K562 (cell line): ENCODE measurements at regions not wholly inside any gene's neighbourhood (a gene's known extent, or its start where the extent isn't known, plus 50 kb on each side); places are given as distances from the start of the nearest gene placed in this dataset.

Experiments used
- ATAC-seq: fragments of 200-7000 bp; cut with Tn5 transposase; 3 replicates; pipeline ENCODE4 v1.9.1; 2020; ENCODE audit warnings: moderate library complexity
- BruUV-seq: library from RNA; stranded (reverse); fragments of 400-500 nt; replicated peaks from 2 replicates; lab custom pipeline; 2021; lab: Mats Ljungman, UMichigan
- CTCF ChIA-PET: fragments of 300-600 bp; formaldehyde crosslinking; extraction: SDS; loops from one replicate; lab custom pipeline; 2021; ENCODE audit warnings: low intra/inter-chr PET ratio; lab: Yijun Ruan, JAX
- POLR2A ChIA-PET: fragments of 300-600, 350-650 bp; sonication (Branson Sonifier 250); formaldehyde crosslinking; extraction: SDS; loops from one replicate; lab custom pipeline; 2021; ENCODE audit warnings: antibody characterized with exemption, inconsistent platforms; lab: Yijun Ruan, JAX
- DNase-seq, 4 experiments: peaks; one replicate each; pipeline versions ENCODE4 v3.0.0 to v3.0.0-alpha.2; 2011 to 2018; ENCODE audit warnings: low spot score in 3 of 4, mixed read lengths in 3 of 4; ENCODE audit errors: extremely low read depth in 1 of 4
- FAIRE-seq: peaks from 2 replicates; lab custom pipeline; 2011; peaks lifted over from hg19 to GRCh38; lab: Jason Lieb, UNC
- H2AFZ ChIP-seq: 2 replicates; pipeline ENCODE4 v1.6.0; 2011; ENCODE audit warnings: low read depth, low read length, control low read depth, inconsistent platforms
- H3K27ac ChIP-seq: fragments of 200-600 bp; 3 replicates; pipeline ENCODE4 v1.8.0; 2011; ENCODE audit warnings: low read depth, mild to moderate bottlenecking, control low read depth, inconsistent platforms, low read length, moderate library complexity, mixed read lengths; ENCODE audit errors: extremely low read depth
- H3K27me3 ChIP-seq, 2 experiments: fragments of 300-600 bp in 1 of 2; 2 replicates in 1 of 2; 3 replicates in 1 of 2; pipeline versions ENCODE4 v1.6.0 to v1.8.0; 2011; ENCODE audit warnings: inconsistent platforms in 2 of 2, low read length in 2 of 2, mild to moderate bottlenecking in 1 of 2, mixed read lengths in 1 of 2, moderate library complexity in 1 of 2; ENCODE audit not compliant: control insufficient read depth in 2 of 2, insufficient read depth in 2 of 2
- H3K36me3 ChIP-seq: fragments of 300-600 bp; 3 replicates; pipeline ENCODE4 v1.8.0; 2011; ENCODE audit warnings: mild to moderate bottlenecking, low read length, inconsistent platforms; ENCODE audit not compliant: control insufficient read depth, insufficient read depth
- H3K4me1 ChIP-seq, 2 experiments: fragments of 200-600 bp in 1 of 2; replicated peaks in 1 of 2; 2 replicates in 1 of 2; 3 replicates in 1 of 2; pipeline versions ENCODE4 v1.5.1 to v1.8.0; 2011; ENCODE audit warnings: inconsistent platforms in 2 of 2, low read length in 2 of 2, mild to moderate bottlenecking in 1 of 2, mixed read lengths in 1 of 2, moderate library complexity in 1 of 2; ENCODE audit not compliant: control insufficient read depth in 2 of 2, insufficient read depth in 2 of 2
- H3K4me2 ChIP-seq: 2 replicates; pipeline ENCODE4 v1.6.1; 2011; ENCODE audit warnings: low read length, control low read depth, inconsistent platforms, mixed read lengths; ENCODE audit not compliant: insufficient read depth
- H3K4me3 ChIP-seq: fragments of 200-600 bp; sonication (generic), shearing (Covaris generic); 2 replicates; pipeline ENCODE4 v1.5.1; 2016; ENCODE audit warnings: control low read depth, inconsistent platforms
- H3K79me2 ChIP-seq: fragments of 200-600 bp; 3 replicates; pipeline ENCODE4 v1.8.0; 2011; ENCODE audit warnings: low read length, inconsistent platforms; ENCODE audit not compliant: control insufficient read depth, insufficient read depth
- H3K9ac ChIP-seq, 2 experiments: 2 replicates each; pipeline versions ENCODE4 v1.6.0 to v1.6.1; 2011; ENCODE audit warnings: low read depth in 2 of 2, low read length in 2 of 2, control low read depth in 1 of 2, inconsistent platforms in 1 of 2, mild to moderate bottlenecking in 1 of 2, mixed read lengths in 1 of 2; ENCODE audit not compliant: insufficient read depth in 1 of 2
- H3K9me1 ChIP-seq: one replicate; pipeline ENCODE4 v1.6.0; 2011; ENCODE audit warnings: inconsistent platforms, mild to moderate bottlenecking, low read length, moderate library complexity; ENCODE audit not compliant: control insufficient read depth, insufficient read depth
- H3K9me3 ChIP-seq: replicated peaks from 2 replicates; pipeline ENCODE4 v1.5.1; 2011; ENCODE audit warnings: low read depth, low read length, inconsistent platforms; ENCODE audit not compliant: control insufficient read depth, insufficient read depth
- H4K20me1 ChIP-seq: replicated peaks from 2 replicates; pipeline ENCODE4 v1.6.1; 2011; ENCODE audit warnings: low read length, inconsistent platforms, mixed read lengths; ENCODE audit not compliant: control insufficient read depth, insufficient read depth
- DMBX1 ChIP-seq: fragments of 250-450 bp; sonication (Bioruptor Pico); IDR thresholded peaks from 2 replicates; pipeline ENCODE4 v1.8.0; 2022; ENCODE audit warnings: inconsistent platforms, mild to moderate bottlenecking, moderate library complexity, borderline replicate concordance
- KAT7 ChIP-seq: sonication (generic); formaldehyde crosslinking; IDR thresholded peaks from 2 replicates; pipeline ENCODE4 v1.8.0; 2022; ENCODE audit warnings: missing genetic modification reagents, mild to moderate bottlenecking, borderline replicate concordance
- ZBTB17 ChIP-seq: fragments of 450-650 bp; formaldehyde crosslinking; IDR thresholded peaks from 2 replicates; pipeline ENCODE4 v1.4.0; 2020; ENCODE audit warnings: mild to moderate bottlenecking
- ZNF57 ChIP-seq: fragments of 450-650 bp; formaldehyde crosslinking; IDR thresholded peaks from 2 replicates; pipeline ENCODE4 v1.4.0; 2020; ENCODE audit warnings: mild to moderate bottlenecking, moderate library complexity
- ZNF586 ChIP-seq: fragments of 450-650 bp; formaldehyde crosslinking; conservative IDR thresholded peaks from 2 replicates; pipeline ENCODE4 v1.4.0; 2020; ENCODE audit warnings: mild to moderate bottlenecking, moderate library complexity
- WGBS: fragments of 100-300 bp; shearing (Covaris generic); methylation state at CpG from one replicate; pipeline ENCODE4 v1.1.6; 2016; ENCODE audit warnings: low coverage, mixed read lengths; ENCODE audit not compliant: insufficient coverage; ENCODE audit errors: missing lambda C conversion rate; 5-methylcytosine and 5-hydroxymethylcytosine counted together
- in situ Hi-C: fragments of 300-500 bp; cut with MboI; formaldehyde crosslinking; loops from 4 replicates; pipeline ENCODE4 v1.15.0; 2018; ENCODE audit warnings: inconsistent platforms, mixed read lengths
- intact Hi-C: fragments of 100-400 bp; cut with micrococcal nuclease; formaldehyde crosslinking; loops from 2 replicates; pipeline ENCODE4 v1.14.2; 2022
- TF ChIP-seq, protein P1 (sequence below): sonication (generic); formaldehyde crosslinking; IDR thresholded peaks from 2 replicates; pipeline ENCODE4 v1.8.0; 2022; ENCODE audit warnings: mild to moderate bottlenecking, missing genetic modification reagents, borderline replicate concordance
- TF ChIP-seq, protein P2 (sequence below): fragments of 250-450 bp; sonication (Bioruptor Pico); IDR thresholded peaks from 2 replicates; pipeline ENCODE4 v1.4.0; 2020

GRCh38 chr13:71148396-71148795, 718.6 kb downstream of the DACH1 start:
- in situ Hi-C loops (no loop called here), intact Hi-C loops (no loop called here)
- no peak overlapping the region for H3K27ac ChIP-seq
- CTCF ChIA-PET = interaction anchor here (0.6 kb wide), 1 partner anchor 20 kb away, joined by 3 read pairs; no protein-coding TSS in a partner anchor
- H3K9me3 ChIP-seq = no peaks in the 10 kb centered on the region
- TF ChIP-seq ZNF586 (CRISPR knock-in tag) (no peak), ZBTB17 (CRISPR knock-in tag) (no peak), KAT7 (CRISPR knock-in tag) (no peak), DMBX1 (CRISPR knock-in tag) (no peak), ZNF57 (CRISPR knock-in tag) (no peak)
- TF ChIP-seq, protein P1, sequence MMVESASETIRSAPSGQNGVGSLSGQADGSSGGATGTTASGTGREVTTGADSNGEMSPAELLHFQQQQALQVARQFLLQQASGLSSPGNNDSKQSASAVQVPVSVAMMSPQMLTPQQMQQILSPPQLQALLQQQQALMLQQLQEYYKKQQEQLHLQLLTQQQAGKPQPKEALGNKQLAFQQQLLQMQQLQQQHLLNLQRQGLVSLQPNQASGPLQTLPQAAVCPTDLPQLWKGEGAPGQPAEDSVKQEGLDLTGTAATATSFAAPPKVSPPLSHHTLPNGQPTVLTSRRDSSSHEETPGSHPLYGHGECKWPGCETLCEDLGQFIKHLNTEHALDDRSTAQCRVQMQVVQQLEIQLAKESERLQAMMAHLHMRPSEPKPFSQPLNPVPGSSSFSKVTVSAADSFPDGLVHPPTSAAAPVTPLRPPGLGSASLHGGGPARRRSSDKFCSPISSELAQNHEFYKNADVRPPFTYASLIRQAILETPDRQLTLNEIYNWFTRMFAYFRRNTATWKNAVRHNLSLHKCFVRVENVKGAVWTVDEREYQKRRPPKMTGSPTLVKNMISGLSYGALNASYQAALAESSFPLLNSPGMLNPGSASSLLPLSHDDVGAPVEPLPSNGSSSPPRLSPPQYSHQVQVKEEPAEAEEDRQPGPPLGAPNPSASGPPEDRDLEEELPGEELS = no peak
- TF ChIP-seq, protein P2, sequence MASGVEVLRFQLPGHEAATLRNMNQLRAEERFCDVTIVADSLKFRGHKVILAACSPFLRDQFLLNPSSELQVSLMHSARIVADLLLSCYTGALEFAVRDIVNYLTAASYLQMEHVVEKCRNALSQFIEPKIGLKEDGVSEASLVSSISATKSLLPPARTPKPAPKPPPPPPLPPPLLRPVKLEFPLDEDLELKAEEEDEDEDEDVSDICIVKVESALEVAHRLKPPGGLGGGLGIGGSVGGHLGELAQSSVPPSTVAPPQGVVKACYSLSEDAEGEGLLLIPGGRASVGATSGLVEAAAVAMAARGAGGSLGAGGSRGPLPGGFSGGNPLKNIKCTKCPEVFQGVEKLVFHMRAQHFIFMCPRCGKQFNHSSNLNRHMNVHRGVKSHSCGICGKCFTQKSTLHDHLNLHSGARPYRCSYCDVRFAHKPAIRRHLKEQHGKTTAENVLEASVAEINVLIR (CRISPR knock-in tag) = no peak
- DNase-seq (no peak), FAIRE-seq (no peak), ATAC-seq (no peak)
- no peaks in the 10 kb centered on the region for H3K9me1 ChIP-seq
- no peaks in the 10 kb centered on the region for H3K4me1 ChIP-seq
- no peaks in the 10 kb centered on the region for H3K27me3 ChIP-seq
- no peak overlapping the region for H3K4me2 ChIP-seq
- no peak overlapping the region for H2AFZ ChIP-seq
- WGBS = no CpG with 5 or more reads among the region's 1 CpG
- BruUV-seq = no TSS peak
- no peak overlapping the region for H3K4me3 ChIP-seq
- no peak overlapping the region for H3K9ac ChIP-seq
- H3K36me3 ChIP-seq = no peaks in the 10 kb centered on the region
- POLR2A ChIA-PET = no interaction called here
- no peaks in the 10 kb centered on the region for H3K79me2 ChIP-seq
- H4K20me1 ChIP-seq = no peaks in the 10 kb centered on the region
